Suprapubic skin (tissue), 4 donors: ENCODE measurements at regions not wholly inside any gene's neighbourhood (a gene's known extent, or its start where the extent isn't known, plus 50 kb on each side); places are given as distances from the start of the nearest gene placed in this dataset.

Experiments
- DNase-seq, 2 donors: peaks; one replicate each; pipeline ENCODE4 v3.0.0-alpha.2; 2019; ENCODE audit warnings: low spot score in 2 of 2
- H3K27ac ChIP-seq: fragments of 200-600 bp; sonication (generic); one replicate; pipeline ENCODE4 v1.5.1; 2019
- H3K27me3 ChIP-seq: fragments of 200-600 bp; sonication (generic); one replicate; pipeline ENCODE4 v1.5.1; 2019
- H3K36me3 ChIP-seq: fragments of 200-600 bp; sonication (generic); one replicate; pipeline ENCODE4 v1.5.1; 2019
- H3K4me1 ChIP-seq: fragments of 200-600 bp; sonication (generic); one replicate; pipeline ENCODE4 v1.5.1; 2019
- H3K4me3 ChIP-seq: fragments of 200-600 bp; sonication (generic); one replicate; pipeline ENCODE4 v1.5.1; 2019; ENCODE audit warnings: mild to moderate bottlenecking
- H3K9me3 ChIP-seq: fragments of 200-600 bp; sonication (generic); one replicate; pipeline ENCODE4 v1.5.1; 2019
- EP300 ChIP-seq: sonication (generic); formaldehyde crosslinking; IDR thresholded peaks from one replicate; pipeline ENCODE4 v1.6.1; 2017; ENCODE audit warnings: antibody characterized with exemption
- POLR2A ChIP-seq, 2 donors: fragments of 450-650 bp; IDR thresholded peaks; one replicate each; pipeline ENCODE4 v1.6.1; 2017; ENCODE audit warnings: antibody characterized with exemption in 2 of 2, mild to moderate bottlenecking in 2 of 2, moderate library complexity in 2 of 2
- POLR2AphosphoS5 ChIP-seq, 3 donors: sonication (generic); formaldehyde crosslinking; IDR thresholded peaks; one replicate each; pipeline ENCODE4 v1.6.1; 2017; ENCODE audit warnings: antibody characterized with exemption in 3 of 3
- WGBS: methylation state at CpG from one replicate; pipeline ENCODE4 v1.1.5; 2018; 5-methylcytosine and 5-hydroxymethylcytosine counted together
- TF ChIP-seq, protein P1 (sequence below), 2 donors: fragments of 200-600 bp in 1 of 2; fragments of 450-650 bp in 1 of 2; sonication (generic) in 1 of 2; IDR thresholded peaks; one replicate each; pipeline ENCODE4 v1.5.1; 2016 to 2019; ENCODE audit warnings: antibody characterized with exemption in 2 of 2, mild to moderate bottlenecking in 1 of 2, moderate library complexity in 1 of 2

DNA sequence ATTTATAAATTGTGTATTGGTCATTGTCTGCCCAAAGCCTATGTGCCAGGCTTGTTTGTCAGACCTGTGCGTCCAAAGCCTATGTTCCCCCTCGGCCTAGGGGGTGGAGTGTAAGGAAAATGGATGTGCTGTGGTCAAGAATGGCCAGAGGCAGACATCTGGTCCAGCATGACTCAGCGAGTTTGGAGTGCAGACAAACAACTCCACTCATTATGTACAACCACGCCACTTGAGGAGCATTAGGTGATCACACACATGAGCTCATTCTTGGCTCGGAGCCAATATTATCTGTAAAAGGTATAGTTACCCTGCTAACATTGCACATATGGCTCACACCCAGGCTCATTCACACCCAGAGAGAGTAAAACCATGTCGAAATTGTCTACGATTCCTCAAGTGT is 1047.6 kb upstream of the ADGRL4 start:
- H3K9me3 ChIP-seq, result no peaks in the 10 kb centered on the region
- H3K36me3 ChIP-seq, result no peaks in the 10 kb centered on the region
- no peaks in the 10 kb centered on the region for H3K27me3 ChIP-seq
- WGBS, result 68% methylated on average over 7 of the region's 7 CpGs
- no peak for DNase-seq
- no peaks in the 10 kb centered on the region for H3K4me1 ChIP-seq
- H3K27ac ChIP-seq, result no peak overlapping the region
- H3K4me3 ChIP-seq, result no peak overlapping the region
- TF ChIP-seq, protein P1, sequence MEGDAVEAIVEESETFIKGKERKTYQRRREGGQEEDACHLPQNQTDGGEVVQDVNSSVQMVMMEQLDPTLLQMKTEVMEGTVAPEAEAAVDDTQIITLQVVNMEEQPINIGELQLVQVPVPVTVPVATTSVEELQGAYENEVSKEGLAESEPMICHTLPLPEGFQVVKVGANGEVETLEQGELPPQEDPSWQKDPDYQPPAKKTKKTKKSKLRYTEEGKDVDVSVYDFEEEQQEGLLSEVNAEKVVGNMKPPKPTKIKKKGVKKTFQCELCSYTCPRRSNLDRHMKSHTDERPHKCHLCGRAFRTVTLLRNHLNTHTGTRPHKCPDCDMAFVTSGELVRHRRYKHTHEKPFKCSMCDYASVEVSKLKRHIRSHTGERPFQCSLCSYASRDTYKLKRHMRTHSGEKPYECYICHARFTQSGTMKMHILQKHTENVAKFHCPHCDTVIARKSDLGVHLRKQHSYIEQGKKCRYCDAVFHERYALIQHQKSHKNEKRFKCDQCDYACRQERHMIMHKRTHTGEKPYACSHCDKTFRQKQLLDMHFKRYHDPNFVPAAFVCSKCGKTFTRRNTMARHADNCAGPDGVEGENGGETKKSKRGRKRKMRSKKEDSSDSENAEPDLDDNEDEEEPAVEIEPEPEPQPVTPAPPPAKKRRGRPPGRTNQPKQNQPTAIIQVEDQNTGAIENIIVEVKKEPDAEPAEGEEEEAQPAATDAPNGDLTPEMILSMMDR (IDR thresholded peaks at IDR 0.05), result no peak
- TF ChIP-seq EP300 (no peak), POLR2A (IDR thresholded peaks at IDR 0.05) (no peak), POLR2AphosphoS5 (IDR thresholded peaks at IDR 0.05) (no peak)

DNA sequence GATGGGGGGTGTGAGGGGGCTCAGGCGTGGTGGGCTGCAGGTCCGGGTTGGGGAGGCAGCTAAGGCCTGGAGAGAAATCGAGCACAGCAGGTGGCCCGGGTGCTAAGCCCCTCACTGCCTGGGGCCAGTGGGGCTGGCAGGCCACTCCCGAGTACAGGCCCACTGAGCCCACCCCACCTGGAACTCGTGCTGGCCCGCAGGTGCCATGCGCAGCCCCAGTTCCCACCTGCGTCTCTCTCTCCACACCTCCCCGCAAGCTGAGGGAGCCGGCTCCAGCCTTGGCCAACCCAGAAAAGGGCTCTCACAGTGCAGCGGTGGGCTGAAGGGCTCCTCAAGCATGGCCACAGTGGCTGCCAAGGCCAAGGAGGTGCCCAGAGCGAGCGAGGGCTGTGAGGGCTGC is 1047.1 kb upstream of the ADGRL4 start:
- H3K9me3 ChIP-seq, result no peaks in the 10 kb centered on the region
- H3K36me3 ChIP-seq, result no peaks in the 10 kb centered on the region
- no peak for TF ChIP-seq POLR2AphosphoS5 (IDR thresholded peaks at IDR 0.05)
- WGBS, result 91% methylated on average over 9 of the region's 14 CpGs
- no peak for DNase-seq
- H3K4me1 ChIP-seq, result no peaks in the 10 kb centered on the region
- no peak overlapping the region for H3K4me3 ChIP-seq
- H3K27ac ChIP-seq, result no peak overlapping the region
- H3K27me3 ChIP-seq, result no peaks in the 10 kb centered on the region

GRCh38 chr1:80050523-80050922 is 1044.0 kb upstream of the ADGRL4 start:
- Histone ChIP-seq H3K27ac (no peak overlapping the region), H3K9me3 (no peaks in the 10 kb centered on the region), H3K27me3 (no peaks in the 10 kb centered on the region), H3K4me3 (no peak overlapping the region), H3K4me1 (no peaks in the 10 kb centered on the region), H3K36me3 (no peaks in the 10 kb centered on the region)
- TF ChIP-seq, protein P1 (IDR thresholded peaks at IDR 0.05), result no peak
- TF ChIP-seq POLR2AphosphoS5 (IDR thresholded peaks at IDR 0.05), result no peak
- TF ChIP-seq POLR2A (IDR thresholded peaks at IDR 0.05), result no peak
- no peak for TF ChIP-seq EP300
- WGBS, result 95% methylated on average over 14 of the region's 14 CpGs
- no peak for DNase-seq

DNA sequence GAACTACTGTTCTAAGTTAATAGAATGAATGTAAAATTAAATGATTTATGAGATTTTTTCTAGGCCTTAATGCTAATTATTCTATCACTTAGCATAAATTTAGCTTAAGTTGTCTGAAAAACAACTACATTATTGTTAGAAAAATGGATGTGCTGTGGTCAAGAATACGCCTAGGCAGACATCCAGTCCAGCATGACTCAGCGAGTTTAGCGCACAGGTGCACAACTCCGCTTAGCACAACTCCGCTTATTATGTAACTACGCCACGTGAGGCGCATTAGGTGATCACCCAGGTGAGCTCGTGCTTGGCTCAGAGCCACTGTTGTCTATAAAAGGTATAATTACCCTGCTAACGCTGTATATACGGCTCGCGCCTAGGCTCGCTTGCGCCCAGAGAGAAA is 1043.6 kb upstream of the ADGRL4 start:
- no peaks in the 10 kb centered on the region for H3K27me3 ChIP-seq
- H3K4me1 ChIP-seq, result no peaks in the 10 kb centered on the region
- H3K27ac ChIP-seq, result no peak overlapping the region
- H3K4me3 ChIP-seq, result no peak overlapping the region
- H3K36me3 ChIP-seq, result no peaks in the 10 kb centered on the region
- WGBS, result 98% methylated on average over 15 of the region's 15 CpGs
- TF ChIP-seq POLR2AphosphoS5 (IDR thresholded peaks at IDR 0.05) (no peak), EP300 (no peak), POLR2A (IDR thresholded peaks at IDR 0.05) (no peak)
- TF ChIP-seq, protein P1 (IDR thresholded peaks at IDR 0.05), result no peak
- no peak for DNase-seq
- H3K9me3 ChIP-seq, result no peaks in the 10 kb centered on the region

GRCh38 chr1:80048716-80049115 is 1042.2 kb upstream of the ADGRL4 start:
- no peak for TF ChIP-seq POLR2AphosphoS5 (IDR thresholded peaks at IDR 0.05)
- no peaks in the 10 kb centered on the region for H3K36me3 ChIP-seq

GRCh38 chr1:80047791-80048190 is 1041.3 kb upstream of the ADGRL4 start:
- no peak overlapping the region for H3K27ac ChIP-seq
- no peaks in the 10 kb centered on the region for H3K36me3 ChIP-seq
- no peaks in the 10 kb centered on the region for H3K9me3 ChIP-seq
- no peak overlapping the region for H3K4me3 ChIP-seq
- WGBS, result 90% methylated on average over 2 of the region's 2 CpGs
- DNase-seq, result no peak
- H3K27me3 ChIP-seq, result no peaks in the 10 kb centered on the region
- no peaks in the 10 kb centered on the region for H3K4me1 ChIP-seq
- TF ChIP-seq EP300, result no peak
- TF ChIP-seq, protein P1 (IDR thresholded peaks at IDR 0.05), result no peak
- TF ChIP-seq POLR2A (IDR thresholded peaks at IDR 0.05), result no peak
- TF ChIP-seq POLR2AphosphoS5 (IDR thresholded peaks at IDR 0.05), result no peak

More at GRCh38 chr1:80048716-80049115, 1042.2 kb upstream of the ADGRL4 start:
- Histone ChIP-seq H3K4me1 (no peaks in the 10 kb centered on the region), H3K27ac (no peak overlapping the region), H3K9me3 (no peaks in the 10 kb centered on the region), H3K4me3 (no peak overlapping the region), H3K27me3 (no peaks in the 10 kb centered on the region)
- DNase-seq, result no peak
